RWPE2 (cell line): ENCODE measurements at regions not wholly inside any gene's neighbourhood (a gene's known extent, or its start where the extent isn't known, plus 50 kb on each side); places are given as distances from the start of the nearest gene placed in this dataset.

Source experiments
- ATAC-seq: fragments of 200-7000 bp; cut with Tn5 transposase; 3 replicates; pipeline ENCODE4 v1.9.1; 2021; ENCODE audit warnings: low read depth
- DNase-seq: peaks from one replicate; pipeline ENCODE4 v3.0.0-alpha.2; 2020; ENCODE audit warnings: low spot score
- H3K27ac ChIP-seq: fragments of 450-650 bp; 2 replicates; pipeline ENCODE4 v1.5.1; 2017; ENCODE audit warnings: mild to moderate bottlenecking; ENCODE audit not compliant: poor library complexity, severe bottlenecking
- H3K27me3 ChIP-seq: fragments of 250-450 bp; sonication (Bioruptor Pico); 2 replicates; pipeline ENCODE4 v1.5.1; 2021; ENCODE audit warnings: mild to moderate bottlenecking, moderate library complexity; ENCODE audit not compliant: insufficient read depth, poor library complexity, severe bottlenecking
- H3K36me3 ChIP-seq: fragments of 250-450 bp; sonication (Bioruptor Pico); 2 replicates; pipeline ENCODE4 v1.5.1; 2020; ENCODE audit warnings: low read depth, mild to moderate bottlenecking, moderate library complexity
- H3K4me1 ChIP-seq: fragments of 250-450 bp; sonication (Bioruptor Pico); 2 replicates; pipeline ENCODE4 v1.5.1; 2021; ENCODE audit warnings: mild to moderate bottlenecking, moderate library complexity; ENCODE audit not compliant: insufficient read depth, poor library complexity, severe bottlenecking
- H3K4me3 ChIP-seq: fragments of 250-450 bp; sonication (Bioruptor Pico); 2 replicates; pipeline ENCODE4 v1.5.1; 2021; ENCODE audit warnings: mild to moderate bottlenecking, moderate library complexity; ENCODE audit not compliant: severe bottlenecking
- H3K9me3 ChIP-seq: fragments of 250-450 bp; sonication (Bioruptor Pico); 2 replicates; pipeline ENCODE4 v1.5.1; 2021; ENCODE audit warnings: mild to moderate bottlenecking, moderate library complexity; ENCODE audit not compliant: severe bottlenecking
- TF ChIP-seq, protein P1 (sequence below): fragments of 450-650 bp; IDR thresholded peaks from one replicate; pipeline ENCODE4 v1.5.1; 2017; ENCODE audit warnings: mild to moderate bottlenecking, moderate library complexity; ENCODE audit not compliant: poor library complexity, severe bottlenecking

DNA sequence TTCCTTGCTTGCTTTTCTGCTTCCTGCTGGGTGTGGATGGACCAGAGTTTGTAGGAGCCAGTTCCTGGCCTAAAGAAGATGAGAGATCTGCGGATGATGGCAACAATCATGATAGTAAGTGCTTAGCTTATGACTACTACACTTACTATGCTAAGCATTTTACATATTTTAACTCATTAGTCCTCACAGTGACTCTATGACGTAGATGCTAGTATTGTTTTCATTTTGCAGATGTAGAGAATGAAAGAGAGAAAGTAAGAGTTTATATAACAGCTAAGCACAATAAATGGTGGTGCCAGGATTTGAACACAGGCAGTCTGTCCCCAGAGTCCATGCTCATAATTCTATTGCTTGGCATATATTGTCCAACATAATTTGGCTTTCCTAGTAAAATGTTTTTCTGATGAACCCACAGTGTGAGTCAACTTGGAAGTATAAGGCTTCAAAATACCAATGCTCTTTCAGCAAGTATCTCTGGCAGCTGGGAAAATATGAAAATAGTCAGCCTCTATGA lies 363.2 kb upstream of the DDHD1 start:
- Histone ChIP-seq H3K4me3 (no peak overlapping the region), H3K9me3 (no peaks in the 10 kb centered on the region), H3K36me3 (no peaks in the 10 kb centered on the region), H3K4me1 (no peaks in the 10 kb centered on the region), H3K27ac (no peak overlapping the region), H3K27me3 (no peaks in the 10 kb centered on the region)
- no peak for DNase-seq
- peak; percentile 42; the same call in 2 of the 3 replicates for ATAC-seq
- TF ChIP-seq, protein P1, sequence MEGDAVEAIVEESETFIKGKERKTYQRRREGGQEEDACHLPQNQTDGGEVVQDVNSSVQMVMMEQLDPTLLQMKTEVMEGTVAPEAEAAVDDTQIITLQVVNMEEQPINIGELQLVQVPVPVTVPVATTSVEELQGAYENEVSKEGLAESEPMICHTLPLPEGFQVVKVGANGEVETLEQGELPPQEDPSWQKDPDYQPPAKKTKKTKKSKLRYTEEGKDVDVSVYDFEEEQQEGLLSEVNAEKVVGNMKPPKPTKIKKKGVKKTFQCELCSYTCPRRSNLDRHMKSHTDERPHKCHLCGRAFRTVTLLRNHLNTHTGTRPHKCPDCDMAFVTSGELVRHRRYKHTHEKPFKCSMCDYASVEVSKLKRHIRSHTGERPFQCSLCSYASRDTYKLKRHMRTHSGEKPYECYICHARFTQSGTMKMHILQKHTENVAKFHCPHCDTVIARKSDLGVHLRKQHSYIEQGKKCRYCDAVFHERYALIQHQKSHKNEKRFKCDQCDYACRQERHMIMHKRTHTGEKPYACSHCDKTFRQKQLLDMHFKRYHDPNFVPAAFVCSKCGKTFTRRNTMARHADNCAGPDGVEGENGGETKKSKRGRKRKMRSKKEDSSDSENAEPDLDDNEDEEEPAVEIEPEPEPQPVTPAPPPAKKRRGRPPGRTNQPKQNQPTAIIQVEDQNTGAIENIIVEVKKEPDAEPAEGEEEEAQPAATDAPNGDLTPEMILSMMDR = no peak

DNA sequence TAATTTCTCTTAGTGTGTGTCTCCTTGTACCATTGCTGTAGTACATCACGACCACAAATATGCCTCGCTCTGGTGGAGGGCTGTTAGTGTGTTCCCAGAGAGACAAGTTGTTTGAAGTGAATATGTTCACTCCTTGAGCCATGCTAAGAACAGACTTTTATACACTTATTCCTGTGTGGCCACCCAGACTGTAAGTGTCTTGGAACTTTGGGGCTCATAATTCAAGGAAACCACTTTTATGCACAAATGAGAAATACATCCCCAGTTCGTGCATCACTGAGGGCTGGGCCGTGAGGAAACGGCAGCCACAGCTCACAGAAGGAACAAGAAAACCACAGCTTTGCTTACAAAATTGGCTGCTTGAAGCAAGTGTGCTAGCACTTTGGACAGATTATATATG lies 362.2 kb upstream of the DDHD1 start:
- no peak for DNase-seq
- H3K27me3 ChIP-seq = no peaks in the 10 kb centered on the region
- no peaks in the 10 kb centered on the region for H3K36me3 ChIP-seq
- no peak for ATAC-seq
- H3K4me1 ChIP-seq = peaks cover 7% of the 10 kb centered on the region
- H3K27ac ChIP-seq = no peak overlapping the region
- H3K9me3 ChIP-seq = no peaks in the 10 kb centered on the region
- TF ChIP-seq, protein P1 = no peak
- no peak overlapping the region for H3K4me3 ChIP-seq

DNA sequence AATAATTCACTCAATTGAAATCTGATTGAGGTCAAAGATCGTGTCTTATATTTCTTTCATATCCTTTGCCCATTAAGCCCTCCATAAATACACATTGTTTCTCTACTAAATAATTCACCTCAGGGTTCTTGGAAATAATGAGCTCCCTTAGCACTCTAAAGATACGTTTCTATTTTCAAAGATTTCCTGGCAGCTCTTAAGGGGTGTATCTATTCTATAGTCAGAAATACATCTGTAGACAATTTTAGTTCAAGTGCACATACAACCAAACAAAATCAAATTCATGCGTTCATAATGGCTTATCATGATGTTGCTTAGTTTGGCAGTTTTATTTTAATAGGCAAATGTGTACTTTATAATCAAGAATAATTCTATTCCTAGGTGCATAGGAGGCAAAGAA lies 361.1 kb upstream of the DDHD1 start:
- H3K9me3 ChIP-seq = no peaks in the 10 kb centered on the region
- H3K27me3 ChIP-seq = no peaks in the 10 kb centered on the region
- ATAC-seq = no peak
- no peak overlapping the region for H3K4me3 ChIP-seq
- no peak for DNase-seq
- peaks cover 17% of the 10 kb centered on the region for H3K4me1 ChIP-seq
- TF ChIP-seq, protein P1 = no peak
- H3K27ac ChIP-seq = no peak overlapping the region
- no peaks in the 10 kb centered on the region for H3K36me3 ChIP-seq

DNA sequence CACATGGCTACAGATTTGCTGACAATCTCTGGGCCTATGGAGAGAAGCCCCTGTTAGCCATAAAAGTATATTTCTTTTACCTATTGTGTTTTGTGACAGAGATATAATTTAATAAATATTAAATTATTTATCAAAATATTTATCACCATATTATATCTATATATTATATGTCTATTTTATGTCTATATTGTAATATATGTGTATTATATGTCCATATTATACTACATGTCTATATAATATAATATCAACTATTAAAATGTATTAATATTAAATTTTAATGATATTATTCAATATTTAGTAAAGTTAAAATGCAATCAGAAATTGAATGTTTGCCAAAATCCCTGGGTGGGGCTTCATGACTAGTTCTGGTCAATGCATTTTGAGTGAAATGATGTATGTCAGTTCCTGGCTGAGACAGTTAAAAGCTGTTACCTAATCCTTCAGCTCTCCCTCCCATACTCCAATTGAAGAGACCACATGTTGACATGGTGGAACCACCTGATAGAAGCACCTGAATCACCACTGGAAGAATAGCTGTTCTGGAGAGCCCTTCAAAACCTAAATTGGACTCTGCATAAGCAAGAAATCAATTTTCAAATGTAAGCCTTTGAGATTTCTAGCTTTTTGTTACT lies 357.3 kb upstream of the DDHD1 start:
- DNase-seq (no peak), ATAC-seq (peak; percentile 31; the same call in 1 of the 3 replicates)
- peak overlapping the region; percentile 86 for H3K27ac ChIP-seq
- no peak overlapping the region for H3K4me3 ChIP-seq
- peaks cover 24% of the 10 kb centered on the region for H3K4me1 ChIP-seq
- TF ChIP-seq, protein P1 = no peak
- H3K36me3 ChIP-seq = no peaks in the 10 kb centered on the region
- H3K9me3 ChIP-seq = no peaks in the 10 kb centered on the region
- no peaks in the 10 kb centered on the region for H3K27me3 ChIP-seq
